Activated T-cell treated with anti-CD3 and anti-CD28 coated beads, Interleukin-2, amount 50 U/mL, for 4 hours (primary cell): ENCODE measurements at regions not wholly inside any gene's neighbourhood (a gene's known extent, or its start where the extent isn't known, plus 50 kb on each side); places are given as distances from the start of the nearest gene placed in this dataset.
"Not testable (repeated sequence)": the region's sequence is repeated elsewhere in the genome, so short reads cannot be mapped to it uniquely, and the experiment has no call there.

Experiments used
- ATAC-seq, 2 donors: fragments of 200-7000 bp; cut with Tn5 transposase; one replicate each; pipeline ENCODE4 v1.10.0; 2021
- DNase-seq: peaks from one replicate; pipeline ENCODE4 v3.0.0-alpha.2; 2020
- H3K27me3 Mint-ChIP-seq: one replicate; pipeline ENCODE4 v1.8.0; 2021; ENCODE audit warnings: low read depth, mixed read lengths
- H3K36me3 Mint-ChIP-seq: one replicate; pipeline ENCODE4 v1.8.0; 2022; ENCODE audit warnings: mixed read lengths; ENCODE audit not compliant: insufficient read depth
- H3K4me1 Mint-ChIP-seq: one replicate; pipeline ENCODE4 v1.8.0; 2021; ENCODE audit warnings: low read depth, mixed read lengths
- H3K4me3 Mint-ChIP-seq: one replicate; pipeline ENCODE4 v1.8.0; 2021; ENCODE audit warnings: mild to moderate bottlenecking, moderate library complexity, mixed read lengths
- H3K9me3 Mint-ChIP-seq: one replicate; pipeline ENCODE4 v1.8.0; 2021; ENCODE audit warnings: mixed read lengths

DNA sequence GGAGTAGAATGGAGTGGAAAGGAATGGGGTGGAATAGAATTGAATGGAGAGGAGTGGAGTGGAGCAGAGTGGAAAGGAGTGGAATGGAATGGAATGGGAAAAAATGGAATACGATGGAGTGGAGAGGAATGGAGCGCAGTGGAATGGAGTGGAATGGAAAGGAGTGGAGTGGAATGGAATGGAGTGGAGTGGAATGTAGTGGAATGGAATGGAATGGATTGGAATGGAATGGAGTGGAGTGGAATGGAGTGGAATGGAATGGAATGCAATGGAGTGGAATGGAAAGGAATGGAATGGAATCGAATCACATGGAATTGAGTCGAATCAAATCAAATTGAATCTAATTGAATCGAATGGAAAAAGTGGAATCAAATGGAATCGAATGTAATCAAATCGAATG, 1016.1 kb downstream of the CDY1 start:
- H3K4me1 Mint-ChIP-seq = no peaks in the 10 kb centered on the region
- ATAC-seq = no peak
- peaks cover 53% of the 10 kb centered on the region for H3K9me3 Mint-ChIP-seq
- no peak for DNase-seq
- no peak overlapping the region for H3K4me3 Mint-ChIP-seq
- H3K36me3 Mint-ChIP-seq = no peaks in the 10 kb centered on the region
- no peaks in the 10 kb centered on the region for H3K27me3 Mint-ChIP-seq

DNA sequence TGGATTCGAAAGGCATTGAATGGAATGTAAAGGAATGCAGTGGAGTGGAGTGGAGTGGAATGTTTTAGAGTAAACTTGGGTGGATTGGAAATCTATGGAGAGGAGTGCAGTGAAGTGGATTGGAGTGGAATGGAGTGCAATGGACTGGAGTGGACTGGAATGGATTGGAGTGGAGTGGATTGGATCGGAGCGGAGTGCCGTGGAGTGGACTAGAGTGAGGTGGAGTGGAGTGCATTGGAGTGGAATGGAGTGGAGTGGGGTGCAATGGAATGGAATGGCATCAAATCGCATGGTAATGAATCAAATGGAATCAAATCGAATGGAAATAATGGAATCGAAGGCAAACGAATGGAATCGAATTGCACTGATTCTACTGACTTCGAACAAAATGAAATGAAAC, 1023.9 kb downstream of the CDY1 start:
- DNase-seq, H3K36me3 Mint-ChIP-seq, ATAC-seq, H3K4me1 Mint-ChIP-seq, H3K4me3 Mint-ChIP-seq, H3K27me3 Mint-ChIP-seq: not testable (repeated sequence)
- peaks cover 40% of the 10 kb centered on the region for H3K9me3 Mint-ChIP-seq

DNA sequence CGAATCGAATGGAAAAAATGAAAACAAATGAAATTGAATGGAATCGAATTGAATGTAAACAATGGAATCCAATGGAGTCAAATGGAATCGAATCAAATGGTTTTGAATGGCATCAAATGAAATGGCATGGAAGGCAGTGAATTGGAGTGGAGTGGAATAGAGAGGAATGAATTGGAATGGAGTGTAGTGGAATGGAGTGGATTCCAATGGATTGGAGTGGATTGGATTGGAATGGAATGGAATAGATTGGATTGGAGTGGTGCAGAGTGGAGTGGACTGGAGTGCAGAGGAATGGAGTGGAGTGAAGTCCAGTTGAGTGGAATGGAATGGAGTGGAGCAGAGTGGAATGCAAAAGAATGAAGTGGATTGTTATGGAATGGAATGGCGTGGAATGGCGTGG, 1026.3 kb downstream of the CDY1 start:
- H3K9me3 Mint-ChIP-seq = peaks cover 38% of the 10 kb centered on the region
- H3K4me1 Mint-ChIP-seq, H3K4me3 Mint-ChIP-seq, DNase-seq, H3K27me3 Mint-ChIP-seq, H3K36me3 Mint-ChIP-seq, ATAC-seq: not testable (repeated sequence)

DNA sequence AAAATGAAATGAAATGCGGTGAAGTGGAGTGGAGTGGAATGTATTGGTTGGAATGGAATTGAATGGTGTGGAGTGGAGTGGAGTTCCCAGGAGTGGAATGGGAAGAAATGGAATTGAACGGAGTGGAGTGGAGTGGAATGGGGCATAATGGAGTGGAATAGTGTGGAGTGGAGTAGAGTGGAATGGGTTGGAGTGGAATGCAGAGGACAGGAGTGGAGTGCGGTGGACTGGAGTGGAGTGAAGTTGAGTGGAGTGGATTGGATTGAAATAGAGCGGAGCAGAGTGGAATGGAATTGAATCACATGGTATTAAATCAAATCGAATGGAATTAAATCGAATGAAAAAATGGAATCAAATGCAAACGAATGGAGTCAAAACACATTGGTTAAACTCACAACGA, 1042.3 kb downstream of the CDY1 start:
- not testable (repeated sequence) for DNase-seq, ATAC-seq, H3K27me3 Mint-ChIP-seq, H3K4me3 Mint-ChIP-seq, H3K4me1 Mint-ChIP-seq, H3K36me3 Mint-ChIP-seq
- H3K9me3 Mint-ChIP-seq = peaks cover 44% of the 10 kb centered on the region

DNA sequence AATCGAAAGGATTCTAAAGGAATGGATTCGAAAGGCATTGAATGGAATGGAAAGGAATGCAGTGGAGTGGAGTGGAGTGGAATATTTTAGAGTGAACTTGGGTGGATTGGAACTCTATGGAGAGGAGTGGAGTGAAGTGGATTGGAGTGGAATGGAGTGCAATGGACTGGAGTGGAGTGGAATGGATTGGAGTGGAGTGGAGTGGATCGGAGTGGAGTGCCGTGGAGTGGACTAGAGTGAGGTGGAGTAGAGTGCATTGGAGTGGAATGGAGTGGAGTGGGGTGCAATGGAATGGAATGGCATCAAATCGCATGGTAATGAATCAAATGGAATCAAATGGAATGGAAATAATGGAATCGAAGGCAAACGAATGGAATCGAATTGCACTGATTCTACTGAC, 1044.8 kb downstream of the CDY1 start:
- not testable (repeated sequence) for DNase-seq, ATAC-seq, H3K4me1 Mint-ChIP-seq, H3K4me3 Mint-ChIP-seq, H3K27me3 Mint-ChIP-seq
- peaks cover 16% of the 10 kb centered on the region for H3K36me3 Mint-ChIP-seq
- H3K9me3 Mint-ChIP-seq = peaks cover 51% of the 10 kb centered on the region

DNA sequence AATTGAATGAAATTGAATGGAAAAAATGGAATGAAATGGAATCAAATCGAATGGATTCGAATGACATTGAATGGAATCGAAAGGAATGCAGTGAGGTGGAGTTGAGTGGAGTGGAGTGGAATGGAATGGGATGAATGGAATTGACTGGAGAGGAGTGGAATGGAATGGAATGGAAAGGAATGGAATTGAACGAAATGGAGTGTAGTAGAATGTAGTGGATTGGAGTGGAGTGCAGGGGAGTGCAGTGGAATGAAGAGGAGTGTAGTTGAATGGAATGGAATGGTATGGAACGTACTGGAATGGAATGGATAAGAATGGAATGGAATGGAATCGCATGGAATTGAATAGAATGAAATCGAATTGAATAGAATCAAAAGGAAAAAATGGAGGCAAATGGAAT, 1047.3 kb downstream of the CDY1 start:
- not testable (repeated sequence) for ATAC-seq, H3K4me3 Mint-ChIP-seq, DNase-seq, H3K27me3 Mint-ChIP-seq, H3K4me1 Mint-ChIP-seq
- peaks cover 37% of the 10 kb centered on the region for H3K9me3 Mint-ChIP-seq
- peaks cover 16% of the 10 kb centered on the region for H3K36me3 Mint-ChIP-seq

DNA sequence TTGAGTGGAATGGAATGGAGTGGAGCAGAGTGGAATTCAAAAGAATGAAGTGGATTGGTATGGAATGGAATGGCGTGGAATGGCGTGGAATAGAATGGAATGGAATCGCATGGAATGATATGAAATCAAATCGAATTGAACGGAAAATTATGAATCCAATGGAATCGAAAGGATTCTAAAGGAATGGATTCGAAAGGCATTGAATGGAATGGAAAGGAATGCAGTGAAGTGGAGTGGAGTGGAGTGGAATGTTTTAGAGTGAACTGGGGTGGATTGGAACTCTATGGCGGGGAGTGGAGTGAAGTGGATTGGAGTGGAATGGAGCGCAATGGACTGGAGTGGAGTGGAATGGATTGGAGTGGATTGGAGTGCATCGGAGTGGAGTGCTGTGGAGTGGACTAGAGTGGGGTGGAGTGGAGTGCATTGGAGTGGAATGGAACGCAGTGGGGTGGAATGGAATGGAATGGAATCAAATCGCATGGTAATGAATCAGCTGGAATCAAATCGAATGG, 1048.5 kb downstream of the CDY1 start:
- not testable (repeated sequence) for H3K4me3 Mint-ChIP-seq, H3K27me3 Mint-ChIP-seq, DNase-seq, ATAC-seq, H3K4me1 Mint-ChIP-seq
- peaks cover 31% of the 10 kb centered on the region for H3K9me3 Mint-ChIP-seq
- peaks cover 16% of the 10 kb centered on the region for H3K36me3 Mint-ChIP-seq

DNA sequence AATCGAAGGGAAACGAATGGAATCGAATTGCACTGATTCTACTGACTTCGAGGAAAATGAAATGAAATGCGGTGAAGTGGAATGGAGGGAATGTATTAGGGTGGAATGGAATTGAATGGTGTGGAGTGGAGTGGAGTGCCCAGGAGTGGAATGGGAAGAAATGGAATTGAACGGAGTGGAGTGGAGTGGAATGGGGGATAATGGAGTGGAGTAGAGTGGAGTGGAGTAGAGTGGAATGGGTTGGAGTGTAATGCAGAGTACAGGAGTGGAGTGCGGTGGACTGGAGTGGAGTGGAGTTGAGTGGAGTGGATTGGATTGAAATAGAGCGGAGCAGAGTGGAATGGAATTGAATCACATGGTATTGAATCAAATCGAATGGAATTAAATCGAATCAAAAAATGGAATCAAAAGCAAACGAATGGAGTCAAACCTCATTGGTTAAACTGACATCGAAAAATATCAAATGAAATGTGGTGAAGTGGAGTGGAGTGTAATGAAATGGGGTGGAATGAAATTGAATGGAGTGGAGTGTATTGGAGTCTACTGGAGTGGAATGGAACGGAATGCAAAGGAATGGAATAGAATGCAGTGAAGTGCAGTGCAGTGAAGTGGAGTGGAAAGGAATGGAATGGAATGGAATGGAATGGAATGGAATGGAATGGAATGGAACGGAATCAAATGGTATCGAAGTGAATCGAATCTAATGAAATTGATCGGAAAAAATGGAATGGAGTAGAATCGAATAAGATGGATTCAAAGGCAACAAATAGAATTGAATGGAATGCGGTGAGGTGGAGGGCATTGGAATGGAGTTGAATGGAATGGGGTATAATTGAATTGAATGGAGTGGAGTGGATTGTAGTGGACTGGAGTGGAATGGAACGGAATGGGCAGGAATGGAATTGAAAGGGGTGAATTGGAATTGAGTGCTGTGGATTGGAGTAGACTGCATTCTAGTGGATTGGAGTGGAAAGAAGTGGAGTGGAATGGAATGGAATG, 1049.3 kb downstream of the CDY1 start:
- ATAC-seq = peak in 1 of 2 donors; percentile 46
- H3K27me3 Mint-ChIP-seq, H3K4me1 Mint-ChIP-seq, H3K4me3 Mint-ChIP-seq, DNase-seq: not testable (repeated sequence)
- peaks cover 31% of the 10 kb centered on the region for H3K9me3 Mint-ChIP-seq
- peaks cover 16% of the 10 kb centered on the region for H3K36me3 Mint-ChIP-seq
